Endothelial cell of umbilical vein (primary cell): ENCODE measurements at regions not wholly inside any gene's neighbourhood (a gene's known extent, or its start where the extent isn't known, plus 50 kb on each side); places are given as distances from the start of the nearest gene placed in this dataset.

Experiments used
- BruUV-seq: library from RNA; stranded (reverse); fragments of 400-500 nt; replicated peaks from 2 replicates; lab custom pipeline; 2021; lab: Mats Ljungman, UMichigan
- CTCF ChIA-PET: fragments of 300-600, 350-600 bp; sonication (Branson Sonifier 250); formaldehyde crosslinking; loops from one replicate; lab custom pipeline; 2021; ENCODE audit warnings: antibody characterized with exemption, inconsistent platforms; lab: Charles Lee
- POLR2A ChIA-PET: fragments of 300-600, 350-600 bp; sonication (Branson Sonifier 250); formaldehyde crosslinking; loops from one replicate; lab custom pipeline; 2021; ENCODE audit warnings: antibody characterized with exemption, inconsistent platforms; lab: Charles Lee
- DNase-seq: peaks from one replicate; pipeline ENCODE4 v3.0.0-alpha.2; 2011; ENCODE audit warnings: low read depth, low spot score
- FAIRE-seq: peaks from 2 replicates; lab custom pipeline; 2011; peaks lifted over from hg19 to GRCh38; lab: Jason Lieb, UNC
- H2AFZ ChIP-seq: 2 replicates; pipeline ENCODE4 v1.6.0; 2012; ENCODE audit warnings: low read depth, low read length, control low read depth, inconsistent platforms
- H3K27ac ChIP-seq: 2 replicates; pipeline ENCODE4 v1.5.1; 2011; ENCODE audit warnings: low read depth, mild to moderate bottlenecking, control low read depth, low read length, moderate library complexity; ENCODE audit not compliant: insufficient read depth
- H3K27me3 ChIP-seq, 2 experiments: 2 replicates each; pipeline versions ENCODE4 v1.6.0 to v1.6.1; 2011; ENCODE audit warnings: low read length in 2 of 2, mixed read lengths in 1 of 2; ENCODE audit not compliant: control insufficient read depth in 2 of 2, insufficient read depth in 2 of 2
- H3K36me3 ChIP-seq, 2 experiments: 2 replicates in 1 of 2; 3 replicates in 1 of 2; pipeline ENCODE4 v1.5.1; 2011; ENCODE audit warnings: low read length in 2 of 2, mild to moderate bottlenecking in 1 of 2, moderate library complexity in 1 of 2; ENCODE audit not compliant: control insufficient read depth in 2 of 2, insufficient read depth in 2 of 2; ENCODE audit errors: extremely low read depth in 1 of 2
- H3K4me1 ChIP-seq: 3 replicates; pipeline ENCODE4 v1.5.1; 2011; ENCODE audit warnings: mild to moderate bottlenecking, low read length; ENCODE audit not compliant: control insufficient read depth, insufficient read depth; ENCODE audit errors: extremely low read depth
- H3K4me2 ChIP-seq: 2 replicates; pipeline ENCODE4 v1.6.1; 2011; ENCODE audit warnings: low read length, control low read depth, mixed read lengths; ENCODE audit not compliant: insufficient read depth
- H3K4me3 ChIP-seq, 3 experiments: fragments of 200-600 bp in 1 of 3; sonication (generic), shearing (Covaris generic) in 1 of 3; replicated peaks in 1 of 3; 2 replicates each; pipeline ENCODE4 v1.5.1; 2011 to 2016; ENCODE audit warnings: control low read depth in 3 of 3, low read length in 3 of 3, mild to moderate bottlenecking in 2 of 3, inconsistent platforms in 1 of 3, low read depth in 1 of 3, moderate library complexity in 1 of 3; ENCODE audit not compliant: insufficient read depth in 1 of 3
- H3K79me2 ChIP-seq: 2 replicates; pipeline ENCODE4 v1.6.0; 2012; ENCODE audit warnings: low read length, inconsistent platforms; ENCODE audit not compliant: control insufficient read depth, insufficient read depth
- H3K9ac ChIP-seq: replicated peaks from 2 replicates; pipeline ENCODE3; 2011; ENCODE audit warnings: low read length, control low read depth; ENCODE audit not compliant: insufficient read depth; ENCODE audit errors: extremely low read depth
- H3K9me1 ChIP-seq: replicated peaks from 3 replicates; pipeline ENCODE4 v1.6.0; 2011; ENCODE audit warnings: mild to moderate bottlenecking, low read length; ENCODE audit not compliant: control insufficient read depth, insufficient read depth; ENCODE audit errors: extremely low read depth
- H3K9me3 ChIP-seq: replicated peaks from 2 replicates; pipeline ENCODE4 v1.5.1; 2012; ENCODE audit warnings: low read length, inconsistent platforms; ENCODE audit not compliant: control insufficient read depth, insufficient read depth
- H4K20me1 ChIP-seq: replicated peaks from 2 replicates; pipeline ENCODE3; 2011; ENCODE audit warnings: mild to moderate bottlenecking, low read length; ENCODE audit not compliant: control insufficient read depth, insufficient read depth; ENCODE audit errors: extremely low read depth
- CTCF ChIP-seq, 2 donors: IDR thresholded peaks; 1 replicate in 1 of 2; 2 replicates in 1 of 2; pipeline ENCODE4 v1.5.1; 2011; ENCODE audit warnings: low read length in 2 of 2, mild to moderate bottlenecking in 2 of 2, moderate library complexity in 2 of 2, control low read depth in 1 of 2, inconsistent platforms in 1 of 2, low read depth in 1 of 2; ENCODE audit not compliant: insufficient read depth in 1 of 2; ENCODE audit errors: extremely low read depth in 1 of 2
- EZH2 ChIP-seq: IDR thresholded peaks from 2 replicates; pipeline ENCODE4 v1.6.1; 2012; ENCODE audit warnings: borderline replicate concordance, low read depth, mild to moderate bottlenecking, moderate library complexity, low read length, inconsistent platforms; ENCODE audit not compliant: severe bottlenecking
- FOS ChIP-seq: IDR thresholded peaks from 2 replicates; pipeline ENCODE4 v1.6.1; 2011; ENCODE audit warnings: mild to moderate bottlenecking, low read length, moderate library complexity, borderline replicate concordance; ENCODE audit not compliant: insufficient read depth
- GATA2 ChIP-seq: IDR thresholded peaks from 2 replicates; pipeline ENCODE4 v1.7.0; 2011; ENCODE audit warnings: low read depth, mild to moderate bottlenecking, moderate library complexity, mixed read lengths, low read length; ENCODE audit not compliant: insufficient read length, insufficient read depth
- JUN ChIP-seq: IDR thresholded peaks from 2 replicates; pipeline ENCODE4 v1.6.1; 2011; ENCODE audit warnings: borderline replicate concordance, low read depth; ENCODE audit not compliant: insufficient read length, insufficient read depth
- MAX ChIP-seq: IDR thresholded peaks from 2 replicates; pipeline ENCODE4 v1.6.1; 2011; ENCODE audit not compliant: insufficient read depth, insufficient read length
- MYC ChIP-seq: IDR thresholded peaks from one replicate; pipeline ENCODE4 v1.6.1; 2011; ENCODE audit warnings: mild to moderate bottlenecking, low read depth, low read length
- POLR2A ChIP-seq: IDR thresholded peaks from 2 replicates; pipeline ENCODE4 v1.6.1; 2012; ENCODE audit warnings: low read depth, mild to moderate bottlenecking, control low read depth, low read length
- POLR2AphosphoS5 ChIP-seq: IDR thresholded peaks from 2 replicates; pipeline ENCODE4 v1.6.1; 2012; ENCODE audit warnings: low read depth, mild to moderate bottlenecking, control low read depth, low read length, moderate library complexity; ENCODE audit not compliant: insufficient read depth
- dilution Hi-C: fragments of 300-500 bp; cut with MboI; formaldehyde crosslinking; loops from one replicate; pipeline ENCODE4 v1.15.0; 2019; ENCODE audit warnings: low sequenced_read_pairs; ENCODE audit not compliant: extremely low pct_ligation_motif_present
- intact Hi-C: fragments of 100-400 bp; cut with micrococcal nuclease; formaldehyde crosslinking; loops from one replicate; pipeline ENCODE4 v1.10.0; 2022

GRCh38 chr3:146948186-146948585, 343.0 kb upstream of the PLSCR5 start:
- BruUV-seq: no TSS peak
- no peak for TF ChIP-seq POLR2A
- TF ChIP-seq EZH2: no peak
- TF ChIP-seq GATA2: no peak
- TF ChIP-seq CTCF (IDR thresholded peaks at IDR 0.05; ENCODE audit: extremely low read depth in 1 of 2, insufficient read depth in 1 of 2, low read depth in 1 of 2, low read length in 2 of 2): no peak
- no peak for TF ChIP-seq MAX
- TF ChIP-seq JUN: no peak
- no peak for TF ChIP-seq FOS
- TF ChIP-seq MYC: no peak
- TF ChIP-seq POLR2AphosphoS5: no peak

More at GRCh38 chr3:146948186-146948585, 343.0 kb upstream of the PLSCR5 start:
- Histone ChIP-seq H4K20me1 (no peaks in the 10 kb centered on the region), H3K36me3 (no peaks in the 10 kb centered on the region), H3K9me3 (no peaks in the 10 kb centered on the region), H3K27ac (no peak overlapping the region), H3K79me2 (no peaks in the 10 kb centered on the region), H3K4me1 (no peaks in the 10 kb centered on the region), H3K9me1 (no peaks in the 10 kb centered on the region), H3K27me3 (no peaks in the 10 kb centered on the region), H3K4me3 (no peak overlapping the region), H3K4me2 (no peak overlapping the region), H3K9ac (no peak overlapping the region), H2AFZ (no peak overlapping the region)
- CTCF ChIA-PET: interaction anchor here (0.9 to 1.4 kb wide), 2 partner anchors 8 to 35 kb away, joined by 3 read pairs; no protein-coding TSS in a partner anchor
- no peak for FAIRE-seq
- POLR2A ChIA-PET: no interaction called here
- DNase-seq: no peak
- intact Hi-C loops: no loop called here
- dilution Hi-C loops: no loop called here
